Neural progenitor cell (in vitro differentiated cells): ENCODE measurements at regions not wholly inside any gene's neighbourhood (a gene's known extent, or its start where the extent isn't known, plus 50 kb on each side); places are given as distances from the start of the nearest gene placed in this dataset.

ENCODE experiments used
- CTCF ChIP-seq: fragments of 200-600 bp; sonication (generic); IDR thresholded peaks from 2 replicates; pipeline ENCODE4 v1.5.1; 2017; ENCODE audit warnings: antibody characterized with exemption, mild to moderate bottlenecking
- EZH2 ChIP-seq: fragments of 200-600 bp; sonication (generic); IDR thresholded peaks from 2 replicates; pipeline ENCODE4 v1.6.1; 2017; ENCODE audit warnings: antibody characterized with exemption, mild to moderate bottlenecking, moderate library complexity
- EZH2phosphoT487 ChIP-seq: fragments of 200-600 bp; sonication (generic); IDR thresholded peaks from 2 replicates; pipeline ENCODE4 v1.6.1; 2017; ENCODE audit warnings: antibody characterized with exemption

DNA sequence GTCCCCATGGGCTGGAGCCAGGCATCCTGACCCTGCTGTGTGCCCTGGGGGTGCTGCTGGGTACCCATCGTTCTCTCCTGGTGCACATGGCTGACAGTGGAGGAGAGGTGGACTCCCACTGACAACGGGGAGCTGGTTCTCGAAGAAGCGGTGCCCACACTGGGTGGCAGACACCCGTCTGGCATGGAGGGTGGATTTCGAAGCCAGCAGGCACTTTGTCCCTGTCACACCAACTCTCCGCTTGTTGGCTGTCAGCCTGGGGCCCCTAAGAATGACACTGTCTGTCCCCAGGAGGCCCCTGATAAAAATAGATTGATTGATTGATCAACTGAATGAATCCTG is 55.4 kb downstream of the RTP5 start:
- TF ChIP-seq CTCF (no peak), EZH2phosphoT487 (no peak), EZH2 (no peak)
